Loucy (cell line): ENCODE measurements at regions not wholly inside any gene's neighbourhood (a gene's known extent, or its start where the extent isn't known, plus 50 kb on each side); places are given as distances from the start of the nearest gene placed in this dataset.

Experiments used
- H2AFZ ChIP-seq: fragments of 200-600 bp; sonication (generic); 2 replicates; pipeline ENCODE4 v1.6.0; 2016; ENCODE audit warnings: antibody characterized with exemption, mild to moderate bottlenecking, low read length, moderate library complexity
- H3F3A ChIP-seq: fragments of 200-600 bp; 2 replicates; pipeline ENCODE4 v1.6.0; 2016; ENCODE audit warnings: antibody characterized with exemption, low read depth, mild to moderate bottlenecking
- H3K27me3 ChIP-seq: fragments of 200-600 bp; sonication (generic); 2 replicates; pipeline ENCODE4 v1.6.1; 2014; ENCODE audit warnings: low read length, mild to moderate bottlenecking; ENCODE audit not compliant: insufficient read depth, poor library complexity, severe bottlenecking
- H3K36me3 ChIP-seq: fragments of 200-600 bp; sonication (generic); 2 replicates; pipeline ENCODE4 v1.6.1; 2016; ENCODE audit warnings: low read length; ENCODE audit not compliant: insufficient read depth
- H3K4me1 ChIP-seq: fragments of 200-600 bp; sonication (generic); 2 replicates; pipeline ENCODE4 v1.5.1; 2014; ENCODE audit warnings: low read length, mild to moderate bottlenecking; ENCODE audit not compliant: insufficient read depth, poor library complexity, severe bottlenecking
- H3K4me2 ChIP-seq: fragments of 200-600 bp; sonication (generic); 2 replicates; pipeline ENCODE4 v1.6.0; 2014; ENCODE audit warnings: antibody characterized with exemption, low read length, low read depth, mild to moderate bottlenecking; ENCODE audit not compliant: poor library complexity, severe bottlenecking
- H3K4me3 ChIP-seq: fragments of 200-600 bp; sonication (generic); 2 replicates; pipeline ENCODE4 v1.5.1; 2014; ENCODE audit warnings: low read length, mild to moderate bottlenecking, mixed read lengths; ENCODE audit not compliant: poor library complexity, severe bottlenecking
- H3K79me2 ChIP-seq: fragments of 200-600 bp; sonication (generic); 2 replicates; pipeline ENCODE4 v1.6.1; 2014; ENCODE audit warnings: low read length; ENCODE audit not compliant: insufficient read depth
- H3K9ac ChIP-seq: fragments of 200-600 bp; sonication (generic); 2 replicates; pipeline ENCODE4 v1.6.0; 2014; ENCODE audit warnings: mild to moderate bottlenecking, low read depth, low read length, moderate library complexity; ENCODE audit not compliant: poor library complexity, severe bottlenecking
- H3K9me2 ChIP-seq: fragments of 200-600 bp; sonication (generic); replicated peaks from 2 replicates; pipeline ENCODE4 v1.6.1; 2016; ENCODE audit warnings: low read depth, low read length, mixed read lengths
- H3K9me3 ChIP-seq: fragments of 200-600 bp; sonication (generic); 2 replicates; pipeline ENCODE4 v1.6.1; 2014; ENCODE audit warnings: mild to moderate bottlenecking, antibody characterized with exemption, low read length, low read depth; ENCODE audit not compliant: insufficient read depth
- H4K20me1 ChIP-seq: fragments of 200-600 bp; sonication (generic); 2 replicates; pipeline ENCODE4 v1.6.0; 2014; ENCODE audit warnings: antibody characterized with exemption, low read length, mild to moderate bottlenecking; ENCODE audit not compliant: insufficient read depth, poor library complexity, severe bottlenecking
- EZH2phosphoT487 ChIP-seq: fragments of 200-600 bp; IDR thresholded peaks from 2 replicates; pipeline ENCODE4 v1.6.1; 2018; ENCODE audit warnings: antibody characterized with exemption, mild to moderate bottlenecking, moderate library complexity, borderline replicate concordance
- TF ChIP-seq, protein P1 (sequence below): fragments of 200-600 bp; sonication (generic); conservative IDR thresholded peaks from 2 replicates; pipeline ENCODE4 v1.5.1; 2014; ENCODE audit warnings: mild to moderate bottlenecking, antibody characterized with exemption, low read length

- Histone ChIP-seq H3F3A (no peaks in the 10 kb centered on the region), H3K36me3 (no peaks in the 10 kb centered on the region), H3K27me3 (no peaks in the 10 kb centered on the region), H2AFZ (no peak overlapping the region), H3K4me2 (no peak overlapping the region), H3K4me1 (no peaks in the 10 kb centered on the region), H3K79me2 (no peaks in the 10 kb centered on the region), H3K9me2 (no peaks in the 10 kb centered on the region), H3K9me3 (no peaks in the 10 kb centered on the region), H3K4me3 (no peak overlapping the region), H3K9ac (no peak overlapping the region), H4K20me1 (no peaks in the 10 kb centered on the region)
- TF ChIP-seq, protein P1, sequence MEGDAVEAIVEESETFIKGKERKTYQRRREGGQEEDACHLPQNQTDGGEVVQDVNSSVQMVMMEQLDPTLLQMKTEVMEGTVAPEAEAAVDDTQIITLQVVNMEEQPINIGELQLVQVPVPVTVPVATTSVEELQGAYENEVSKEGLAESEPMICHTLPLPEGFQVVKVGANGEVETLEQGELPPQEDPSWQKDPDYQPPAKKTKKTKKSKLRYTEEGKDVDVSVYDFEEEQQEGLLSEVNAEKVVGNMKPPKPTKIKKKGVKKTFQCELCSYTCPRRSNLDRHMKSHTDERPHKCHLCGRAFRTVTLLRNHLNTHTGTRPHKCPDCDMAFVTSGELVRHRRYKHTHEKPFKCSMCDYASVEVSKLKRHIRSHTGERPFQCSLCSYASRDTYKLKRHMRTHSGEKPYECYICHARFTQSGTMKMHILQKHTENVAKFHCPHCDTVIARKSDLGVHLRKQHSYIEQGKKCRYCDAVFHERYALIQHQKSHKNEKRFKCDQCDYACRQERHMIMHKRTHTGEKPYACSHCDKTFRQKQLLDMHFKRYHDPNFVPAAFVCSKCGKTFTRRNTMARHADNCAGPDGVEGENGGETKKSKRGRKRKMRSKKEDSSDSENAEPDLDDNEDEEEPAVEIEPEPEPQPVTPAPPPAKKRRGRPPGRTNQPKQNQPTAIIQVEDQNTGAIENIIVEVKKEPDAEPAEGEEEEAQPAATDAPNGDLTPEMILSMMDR, result no peak
- TF ChIP-seq EZH2phosphoT487, result no peak
These were observed 378.4 kb downstream of the BTG1 start for GRCh38 chr12:91767237-91767636.

DNA sequence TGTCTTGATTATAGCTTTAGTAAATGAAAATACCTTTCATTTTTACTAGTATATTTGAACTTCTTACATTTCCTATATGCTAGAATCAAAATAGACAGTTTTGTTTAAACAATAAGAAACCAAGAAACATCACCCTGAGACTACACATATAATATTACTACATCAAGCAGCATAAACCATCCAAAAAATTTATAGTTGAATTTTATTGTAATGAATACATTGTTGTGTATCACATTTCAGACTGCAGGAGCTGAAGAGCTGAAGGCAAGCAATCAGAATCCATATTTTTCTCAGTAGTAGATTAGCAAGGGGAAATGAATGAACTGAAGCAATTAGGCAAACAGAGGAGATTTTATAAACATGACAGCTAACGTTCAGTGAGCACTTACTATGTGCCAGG is 379.2 kb downstream of the BTG1 start:
- no peak for TF ChIP-seq EZH2phosphoT487
- TF ChIP-seq, protein P1, result no peak
- no peaks in the 10 kb centered on the region for H3K79me2 ChIP-seq
- H3K9me2 ChIP-seq, result no peaks in the 10 kb centered on the region; the same call in 1 of the 2 replicates
- no peaks in the 10 kb centered on the region for H3K9me3 ChIP-seq
- no peaks in the 10 kb centered on the region for H3K36me3 ChIP-seq
- H3K9ac ChIP-seq, result no peak overlapping the region
- no peaks in the 10 kb centered on the region for H3K4me1 ChIP-seq
- no peaks in the 10 kb centered on the region for H3K27me3 ChIP-seq
- H3K4me3 ChIP-seq, result no peak overlapping the region
- no peaks in the 10 kb centered on the region for H3F3A ChIP-seq
- H4K20me1 ChIP-seq, result no peaks in the 10 kb centered on the region
- H3K4me2 ChIP-seq, result no peak overlapping the region
- no peak overlapping the region for H2AFZ ChIP-seq

DNA sequence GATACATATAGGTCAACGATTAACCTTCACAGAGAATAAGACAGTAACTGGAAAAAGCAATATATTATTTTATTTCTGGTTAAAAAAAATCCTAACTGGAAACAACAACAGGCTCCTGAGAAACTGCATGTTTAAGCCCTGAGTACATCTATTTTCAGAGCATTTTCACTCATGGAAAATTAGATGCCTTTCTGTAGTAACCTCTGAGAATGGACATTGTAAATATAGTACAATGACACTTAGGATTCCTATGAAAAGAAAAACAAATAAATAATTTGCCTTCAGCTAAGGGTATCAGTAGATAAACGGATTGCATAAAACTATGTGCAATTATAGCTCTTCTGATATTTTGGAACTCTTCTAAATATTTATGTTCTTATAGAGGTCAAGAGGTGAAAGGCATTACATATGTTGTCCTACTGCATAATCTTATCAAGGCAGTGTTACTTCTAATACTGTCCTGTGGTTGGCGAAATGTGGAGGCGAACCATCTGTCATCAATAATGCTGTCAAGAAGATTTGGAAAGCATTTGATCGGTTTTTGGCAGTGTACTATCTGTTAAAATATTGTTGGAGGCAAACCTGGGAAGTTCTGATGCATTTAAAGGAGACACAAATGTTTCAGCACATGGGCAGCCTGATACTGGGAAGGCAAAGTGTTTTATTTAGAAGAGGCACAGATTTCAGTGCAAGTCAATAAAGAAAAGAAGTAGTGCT is 381.8 kb downstream of the BTG1 start:
- Histone ChIP-seq H3K36me3 (no peaks in the 10 kb centered on the region), H3F3A (no peaks in the 10 kb centered on the region), H3K27me3 (no peaks in the 10 kb centered on the region), H4K20me1 (no peaks in the 10 kb centered on the region), H3K9me2 (no peaks in the 10 kb centered on the region; the same call in 1 of the 2 replicates), H3K4me2 (no peak overlapping the region), H2AFZ (no peak overlapping the region), H3K9me3 (no peaks in the 10 kb centered on the region), H3K9ac (no peak overlapping the region), H3K79me2 (no peaks in the 10 kb centered on the region), H3K4me1 (no peaks in the 10 kb centered on the region), H3K4me3 (no peak overlapping the region)
- no peak for TF ChIP-seq EZH2phosphoT487
- TF ChIP-seq, protein P1, result no peak
